Breast epithelium (tissue), 4 donors: ENCODE measurements at regions not wholly inside any gene's neighbourhood (a gene's known extent, or its start where the extent isn't known, plus 50 kb on each side); places are given as distances from the start of the nearest gene placed in this dataset.

Experiments used
- DNase-seq, 2 donors: peaks; one replicate each; pipeline ENCODE4 v3.0.0-alpha.2; 2019; ENCODE audit warnings: low spot score in 2 of 2
- H3K27ac ChIP-seq, 2 donors: fragments of 200-600 bp; sonication (generic) in 1 of 2; one replicate each; pipeline ENCODE4 v1.5.1; 2016 to 2019; ENCODE audit warnings: mild to moderate bottlenecking in 1 of 2
- H3K27me3 ChIP-seq, 2 donors: fragments of 200-600 bp; sonication (generic) in 1 of 2; one replicate each; pipeline versions ENCODE4 v1.5.1 to v1.6.0; 2017 to 2019; ENCODE audit warnings: control low read depth in 1 of 2, mild to moderate bottlenecking in 1 of 2
- H3K36me3 ChIP-seq: fragments of 200-600 bp; one replicate; pipeline ENCODE4 v1.5.1; 2019
- H3K4me1 ChIP-seq, 2 donors: fragments of 200-600 bp; sonication (generic); one replicate each; pipeline ENCODE4 v1.5.1; 2016 to 2019; ENCODE audit warnings: control low read depth in 1 of 2
- H3K4me3 ChIP-seq, 3 donors: fragments of 200-600 bp; sonication (generic); 1 replicate in 2 of 3; 2 replicates in 1 of 3; pipeline ENCODE4 v1.5.1; 2016 to 2019; ENCODE audit warnings: mild to moderate bottlenecking in 3 of 3, moderate library complexity in 2 of 3
- H3K9me3 ChIP-seq, 2 donors: fragments of 200-600 bp; sonication (generic) in 1 of 2; one replicate each; pipeline ENCODE4 v1.5.1; 2016 to 2019; ENCODE audit warnings: control low read depth in 1 of 2
- CTCF ChIP-seq, 3 donors: fragments of 450-650 bp; IDR thresholded peaks; one replicate each; pipeline ENCODE4 v1.5.1; 2016 to 2017; ENCODE audit warnings: antibody characterized with exemption in 3 of 3, mild to moderate bottlenecking in 3 of 3, moderate library complexity in 3 of 3
- POLR2A ChIP-seq: fragments of 450-650 bp; IDR thresholded peaks from one replicate; pipeline ENCODE4 v1.6.1; 2016; ENCODE audit warnings: antibody characterized with exemption, mild to moderate bottlenecking, moderate library complexity
- POLR2AphosphoS5 ChIP-seq, 3 donors: sonication (generic); formaldehyde crosslinking; IDR thresholded peaks; one replicate each; pipeline ENCODE4 v1.6.1; 2017; ENCODE audit warnings: antibody characterized with exemption in 3 of 3
- intact Hi-C: fragments of 100-400 bp; cut with DNase I; formaldehyde crosslinking; loops from one replicate; pipeline ENCODE4 v1.15.1; 2023; ENCODE audit warnings: low total_unique reads

- Histone ChIP-seq H3K4me1 (no peaks in the 10 kb centered on the region), H3K27ac (no peak overlapping the region), H3K36me3 (no peaks in the 10 kb centered on the region), H3K9me3 (no peaks in the 10 kb centered on the region), H3K27me3 (peaks cover 0 to 22% of the 10 kb centered on the region in 2 donors), H3K4me3 (no peak overlapping the region)
- DNase-seq = no peak
- TF ChIP-seq POLR2AphosphoS5 (IDR thresholded peaks at IDR 0.05) (no peak), POLR2A (no peak), CTCF (IDR thresholded peaks at IDR 0.05) (no peak)
- intact Hi-C loops = no loop called here
Observed at GRCh38 chr1:50329332-50329932, 93.8 kb downstream of the DMRTA2 start.

GRCh38 chr1:50328552-50328951, 94.7 kb downstream of the DMRTA2 start:
- no peak for DNase-seq
- TF ChIP-seq CTCF (IDR thresholded peaks at IDR 0.05) (no peak), POLR2A (no peak), POLR2AphosphoS5 (IDR thresholded peaks at IDR 0.05) (no peak)
- no peaks in the 10 kb centered on the region for H3K4me1 ChIP-seq
- no peak overlapping the region for H3K4me3 ChIP-seq
- no peaks in the 10 kb centered on the region for H3K36me3 ChIP-seq
- intact Hi-C loops = no loop called here
- H3K27me3 ChIP-seq = peaks cover 0 to 14% of the 10 kb centered on the region in 2 donors
- no peaks in the 10 kb centered on the region for H3K9me3 ChIP-seq
- H3K27ac ChIP-seq = no peak overlapping the region

GRCh38 chr1:50326026-50326425, 97.2 kb downstream of the DMRTA2 start:
- no peak for DNase-seq
- intact Hi-C loops = no loop called here
- H3K4me3 ChIP-seq = no peak overlapping the region
- no peaks in the 10 kb centered on the region for H3K36me3 ChIP-seq
- no peaks in the 10 kb centered on the region for H3K9me3 ChIP-seq
- H3K4me1 ChIP-seq = no peaks in the 10 kb centered on the region
- H3K27ac ChIP-seq = no peak overlapping the region
- TF ChIP-seq CTCF (IDR thresholded peaks at IDR 0.05) (no peak), POLR2AphosphoS5 (IDR thresholded peaks at IDR 0.05) (no peak), POLR2A (no peak)
- peaks cover 0 to 3% of the 10 kb centered on the region in 2 donors for H3K27me3 ChIP-seq

GRCh38 chr1:50322579-50322978, 100.7 kb downstream of the DMRTA2 start:
- no peaks in the 10 kb centered on the region for H3K9me3 ChIP-seq
- no peaks in the 10 kb centered on the region for H3K27me3 ChIP-seq
- H3K27ac ChIP-seq = no peak overlapping the region
- no peak for DNase-seq
- no peaks in the 10 kb centered on the region for H3K4me1 ChIP-seq
- no peak for TF ChIP-seq POLR2AphosphoS5 (IDR thresholded peaks at IDR 0.05)
- TF ChIP-seq CTCF (IDR thresholded peaks at IDR 0.05) = no peak
- no peak for TF ChIP-seq POLR2A
- no peaks in the 10 kb centered on the region for H3K36me3 ChIP-seq
- H3K4me3 ChIP-seq = no peak overlapping the region
- intact Hi-C loops = no loop called here

GRCh38 chr1:50318428-50318827, 104.8 kb downstream of the DMRTA2 start:
- TF ChIP-seq POLR2AphosphoS5 (IDR thresholded peaks at IDR 0.05) (no peak), POLR2A (no peak), CTCF (IDR thresholded peaks at IDR 0.05) (no peak)
- Histone ChIP-seq H3K4me3 (no peak overlapping the region), H3K27ac (no peak overlapping the region), H3K4me1 (no peaks in the 10 kb centered on the region), H3K9me3 (no peaks in the 10 kb centered on the region), H3K27me3 (no peaks in the 10 kb centered on the region), H3K36me3 (no peaks in the 10 kb centered on the region)
- no peak for DNase-seq
- intact Hi-C loops = no loop called here
